ENCODE measurements at regions not wholly inside any gene's neighbourhood (a gene's known extent, or its start where the extent isn't known, plus 50 kb on each side); places are given as distances from the start of the nearest gene placed in this dataset.
A peak's percentile ranks its signal among the peaks of the same experiment; 100 is the strongest.
"Not testable (repeated sequence)": the region's sequence is repeated elsewhere in the genome, so short reads cannot be mapped to it uniquely, and the experiment has no call there.

DNA sequence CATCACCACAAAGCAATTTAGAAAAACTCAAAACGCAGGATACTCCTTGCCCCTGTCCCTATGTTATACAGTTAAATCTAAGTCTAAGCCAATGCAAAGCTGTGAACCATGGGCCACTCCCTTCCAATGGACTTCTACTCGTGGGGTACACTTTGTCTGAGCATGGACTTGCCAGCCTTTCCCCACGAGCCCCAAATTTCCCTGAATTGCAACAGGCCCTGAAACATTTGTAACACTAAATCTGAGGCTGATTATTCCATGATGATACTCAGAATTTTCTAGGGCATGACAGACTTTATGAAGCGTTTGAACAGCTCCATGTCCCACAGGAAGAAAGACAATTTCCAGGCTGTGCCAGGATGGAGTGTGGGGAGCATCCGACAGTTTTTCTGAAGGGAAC, 189.6 kb downstream of the TXNL1 start:
- TF ChIP-seq, protein P1, sequence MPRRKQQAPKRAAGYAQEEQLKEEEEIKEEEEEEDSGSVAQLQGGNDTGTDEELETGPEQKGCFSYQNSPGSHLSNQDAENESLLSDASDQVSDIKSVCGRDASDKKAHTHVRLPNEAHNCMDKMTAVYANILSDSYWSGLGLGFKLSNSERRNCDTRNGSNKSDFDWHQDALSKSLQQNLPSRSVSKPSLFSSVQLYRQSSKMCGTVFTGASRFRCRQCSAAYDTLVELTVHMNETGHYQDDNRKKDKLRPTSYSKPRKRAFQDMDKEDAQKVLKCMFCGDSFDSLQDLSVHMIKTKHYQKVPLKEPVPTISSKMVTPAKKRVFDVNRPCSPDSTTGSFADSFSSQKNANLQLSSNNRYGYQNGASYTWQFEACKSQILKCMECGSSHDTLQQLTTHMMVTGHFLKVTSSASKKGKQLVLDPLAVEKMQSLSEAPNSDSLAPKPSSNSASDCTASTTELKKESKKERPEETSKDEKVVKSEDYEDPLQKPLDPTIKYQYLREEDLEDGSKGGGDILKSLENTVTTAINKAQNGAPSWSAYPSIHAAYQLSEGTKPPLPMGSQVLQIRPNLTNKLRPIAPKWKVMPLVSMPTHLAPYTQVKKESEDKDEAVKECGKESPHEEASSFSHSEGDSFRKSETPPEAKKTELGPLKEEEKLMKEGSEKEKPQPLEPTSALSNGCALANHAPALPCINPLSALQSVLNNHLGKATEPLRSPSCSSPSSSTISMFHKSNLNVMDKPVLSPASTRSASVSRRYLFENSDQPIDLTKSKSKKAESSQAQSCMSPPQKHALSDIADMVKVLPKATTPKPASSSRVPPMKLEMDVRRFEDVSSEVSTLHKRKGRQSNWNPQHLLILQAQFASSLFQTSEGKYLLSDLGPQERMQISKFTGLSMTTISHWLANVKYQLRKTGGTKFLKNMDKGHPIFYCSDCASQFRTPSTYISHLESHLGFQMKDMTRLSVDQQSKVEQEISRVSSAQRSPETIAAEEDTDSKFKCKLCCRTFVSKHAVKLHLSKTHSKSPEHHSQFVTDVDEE (CRISPR knock-in tag; IDR thresholded peaks at IDR 0.05), result no peak
- TF ChIP-seq SNAI2 (CRISPR knock-in tag; IDR thresholded peaks at IDR 0.05) (no peak), ZC3H10 (CRISPR knock-in tag; IDR thresholded peaks at IDR 0.05) (no peak), ARNTL (CRISPR knock-in tag; IDR thresholded peaks at IDR 0.05; ENCODE audit: borderline replicate concordance, low read depth) (no peak), CSDC2 (CRISPR knock-in tag; IDR thresholded peaks at IDR 0.05) (no peak), ZFP30 (CRISPR knock-in tag; IDR thresholded peaks at IDR 0.05) (no peak)
- ATAC-seq, result no peak

DNA sequence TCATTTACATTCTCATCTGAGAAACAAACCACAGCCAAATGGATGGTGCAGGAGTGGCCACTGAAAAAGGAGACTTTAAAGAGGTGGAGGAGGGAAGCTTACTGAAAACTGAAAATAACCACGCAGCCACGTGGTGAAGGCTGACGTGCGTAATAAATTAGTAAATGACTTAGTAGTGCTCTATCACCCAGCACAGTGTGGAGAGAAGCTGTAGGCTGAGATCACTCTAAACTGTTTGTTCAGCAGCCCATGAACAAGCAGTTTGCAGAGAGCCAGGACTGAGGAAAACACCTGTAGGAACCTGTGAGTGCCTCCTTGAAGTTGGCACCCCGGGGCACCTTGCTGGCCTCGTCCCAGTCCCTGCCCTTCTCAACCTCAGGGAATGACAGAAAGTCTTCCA, 193.0 kb downstream of the TXNL1 start:
- peak; percentile 86 for ATAC-seq
- no peak for TF ChIP-seq ZC3H10 (CRISPR knock-in tag; IDR thresholded peaks at IDR 0.05)
- TF ChIP-seq ZNF8 (CRISPR knock-in tag; IDR thresholded peaks at IDR 0.05), result no peak

DNA sequence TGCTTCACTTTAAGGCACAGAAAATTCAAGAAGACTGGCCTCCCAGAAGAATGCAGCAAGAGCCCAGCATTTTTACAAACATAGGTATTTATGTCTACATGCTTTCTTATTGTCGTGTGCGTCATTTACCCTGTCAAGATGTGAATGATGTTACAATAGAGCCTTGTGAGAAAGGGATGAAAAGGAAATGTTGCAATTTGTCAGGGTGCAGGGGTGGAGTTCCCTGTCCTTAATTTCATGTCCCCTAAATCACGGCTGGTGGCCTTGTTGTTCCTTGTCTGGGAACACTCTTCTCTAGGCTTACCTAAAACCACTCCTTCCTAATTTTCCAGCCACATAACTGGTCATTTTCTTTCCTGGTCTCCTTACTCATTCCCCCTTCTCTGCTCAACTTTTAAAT, 194.2 kb downstream of the TXNL1 start:
- no peak for TF ChIP-seq GLIS3 (CRISPR knock-in tag; IDR thresholded peaks at IDR 0.05)
- TF ChIP-seq, protein P2, sequence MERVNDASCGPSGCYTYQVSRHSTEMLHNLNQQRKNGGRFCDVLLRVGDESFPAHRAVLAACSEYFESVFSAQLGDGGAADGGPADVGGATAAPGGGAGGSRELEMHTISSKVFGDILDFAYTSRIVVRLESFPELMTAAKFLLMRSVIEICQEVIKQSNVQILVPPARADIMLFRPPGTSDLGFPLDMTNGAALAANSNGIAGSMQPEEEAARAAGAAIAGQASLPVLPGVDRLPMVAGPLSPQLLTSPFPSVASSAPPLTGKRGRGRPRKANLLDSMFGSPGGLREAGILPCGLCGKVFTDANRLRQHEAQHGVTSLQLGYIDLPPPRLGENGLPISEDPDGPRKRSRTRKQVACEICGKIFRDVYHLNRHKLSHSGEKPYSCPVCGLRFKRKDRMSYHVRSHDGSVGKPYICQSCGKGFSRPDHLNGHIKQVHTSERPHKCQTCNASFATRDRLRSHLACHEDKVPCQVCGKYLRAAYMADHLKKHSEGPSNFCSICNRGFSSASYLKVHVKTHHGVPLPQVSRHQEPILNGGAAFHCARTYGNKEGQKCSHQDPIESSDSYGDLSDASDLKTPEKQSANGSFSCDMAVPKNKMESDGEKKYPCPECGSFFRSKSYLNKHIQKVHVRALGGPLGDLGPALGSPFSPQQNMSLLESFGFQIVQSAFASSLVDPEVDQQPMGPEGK (CRISPR knock-in tag; IDR thresholded peaks at IDR 0.05; ENCODE audit: borderline replicate concordance), result no peak
- no peak for TF ChIP-seq SNAI2 (CRISPR knock-in tag; IDR thresholded peaks at IDR 0.05)
- TF ChIP-seq PPARA (CRISPR knock-in tag; IDR thresholded peaks at IDR 0.05; ENCODE audit: borderline replicate concordance), result no peak
- no peak for TF ChIP-seq OSR1 (CRISPR knock-in tag; IDR thresholded peaks at IDR 0.05)
- ATAC-seq, result no peak

DNA sequence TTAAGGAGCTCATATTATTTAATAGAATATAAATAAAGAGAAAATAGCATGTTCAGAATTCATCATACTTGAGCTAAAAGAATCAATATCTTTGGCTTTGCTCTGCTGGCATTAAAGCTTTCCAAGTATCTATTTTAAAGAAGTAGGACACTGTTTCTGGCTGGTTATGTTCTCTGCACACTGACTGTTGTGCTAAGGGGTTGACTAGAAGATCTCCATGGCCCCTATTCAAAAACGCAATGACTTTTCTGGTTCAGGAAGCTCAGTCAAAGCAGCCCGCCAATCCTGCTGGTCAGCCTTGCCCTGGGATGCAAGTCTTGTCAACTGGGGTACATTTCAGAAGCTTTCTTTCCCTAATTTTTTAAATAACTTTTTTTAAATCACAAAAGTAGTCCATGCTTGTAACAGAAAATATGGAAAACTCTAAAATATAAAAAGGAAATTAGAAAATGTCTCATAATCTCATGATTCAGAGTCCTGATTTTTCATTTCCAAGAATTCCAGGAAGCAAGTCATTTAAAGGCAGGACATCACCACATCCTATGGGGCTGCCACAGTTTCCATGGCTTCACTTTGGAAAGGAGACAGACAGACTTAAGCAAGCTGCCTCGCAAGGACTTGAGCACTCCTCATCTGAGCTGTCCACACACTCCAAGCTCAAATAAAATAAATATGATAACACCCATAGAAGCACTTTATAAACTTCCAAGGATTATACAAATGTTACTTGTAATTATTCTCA, 195.1 kb downstream of the TXNL1 start:
- TF ChIP-seq RARB (CRISPR knock-in tag; IDR thresholded peaks at IDR 0.05), result no peak
- TF ChIP-seq, protein P3, sequence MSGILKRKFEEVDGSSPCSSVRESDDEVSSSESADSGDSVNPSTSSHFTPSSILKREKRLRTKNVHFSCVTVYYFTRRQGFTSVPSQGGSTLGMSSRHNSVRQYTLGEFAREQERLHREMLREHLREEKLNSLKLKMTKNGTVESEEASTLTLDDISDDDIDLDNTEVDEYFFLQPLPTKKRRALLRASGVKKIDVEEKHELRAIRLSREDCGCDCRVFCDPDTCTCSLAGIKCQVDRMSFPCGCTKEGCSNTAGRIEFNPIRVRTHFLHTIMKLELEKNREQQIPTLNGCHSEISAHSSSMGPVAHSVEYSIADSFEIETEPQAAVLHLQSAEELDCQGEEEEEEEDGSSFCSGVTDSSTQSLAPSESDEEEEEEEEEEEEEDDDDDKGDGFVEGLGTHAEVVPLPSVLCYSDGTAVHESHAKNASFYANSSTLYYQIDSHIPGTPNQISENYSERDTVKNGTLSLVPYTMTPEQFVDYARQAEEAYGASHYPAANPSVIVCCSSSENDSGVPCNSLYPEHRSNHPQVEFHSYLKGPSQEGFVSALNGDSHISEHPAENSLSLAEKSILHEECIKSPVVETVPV (CRISPR knock-in tag; IDR thresholded peaks at IDR 0.05), result no peak
- TF ChIP-seq TOX (CRISPR knock-in tag; IDR thresholded peaks at IDR 0.05; ENCODE audit: borderline replicate concordance), result no peak
- TF ChIP-seq PPARA (CRISPR knock-in tag; IDR thresholded peaks at IDR 0.05; ENCODE audit: borderline replicate concordance), result no peak
- no peak for TF ChIP-seq ARNTL (CRISPR knock-in tag; IDR thresholded peaks at IDR 0.05; ENCODE audit: borderline replicate concordance, low read depth)
- no peak for TF ChIP-seq ZFP30 (CRISPR knock-in tag; IDR thresholded peaks at IDR 0.05)
- TF ChIP-seq, protein P4, sequence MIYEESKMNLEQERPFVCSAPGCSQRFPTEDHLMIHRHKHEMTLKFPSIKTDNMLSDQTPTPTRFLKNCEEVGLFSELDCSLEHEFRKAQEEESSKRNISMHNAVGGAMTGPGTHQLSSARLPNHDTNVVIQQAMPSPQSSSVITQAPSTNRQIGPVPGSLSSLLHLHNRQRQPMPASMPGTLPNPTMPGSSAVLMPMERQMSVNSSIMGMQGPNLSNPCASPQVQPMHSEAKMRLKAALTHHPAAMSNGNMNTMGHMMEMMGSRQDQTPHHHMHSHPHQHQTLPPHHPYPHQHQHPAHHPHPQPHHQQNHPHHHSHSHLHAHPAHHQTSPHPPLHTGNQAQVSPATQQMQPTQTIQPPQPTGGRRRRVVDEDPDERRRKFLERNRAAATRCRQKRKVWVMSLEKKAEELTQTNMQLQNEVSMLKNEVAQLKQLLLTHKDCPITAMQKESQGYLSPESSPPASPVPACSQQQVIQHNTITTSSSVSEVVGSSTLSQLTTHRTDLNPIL (CRISPR knock-in tag; IDR thresholded peaks at IDR 0.05; ENCODE audit: low read depth), result no peak
- no peak for ATAC-seq

DNA sequence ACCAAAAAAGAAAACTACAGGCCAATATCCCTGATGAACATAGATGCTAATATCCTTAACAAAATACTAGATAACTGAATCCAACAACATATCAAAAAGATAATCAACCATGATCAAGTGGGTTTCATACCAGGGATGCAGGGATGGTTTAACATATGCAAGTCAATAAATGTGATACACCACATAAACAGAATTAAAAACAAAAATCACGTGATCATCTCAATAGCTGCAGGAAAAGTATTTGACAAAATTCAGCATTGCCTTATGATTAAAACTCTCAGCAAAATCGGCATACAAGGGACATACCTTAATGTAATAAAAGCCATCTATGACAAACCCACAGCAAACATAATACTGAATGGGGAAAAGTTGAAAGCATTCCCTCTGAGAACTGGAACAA, 199.9 kb downstream of the TXNL1 start:
- not testable (repeated sequence) for ATAC-seq

DNA sequence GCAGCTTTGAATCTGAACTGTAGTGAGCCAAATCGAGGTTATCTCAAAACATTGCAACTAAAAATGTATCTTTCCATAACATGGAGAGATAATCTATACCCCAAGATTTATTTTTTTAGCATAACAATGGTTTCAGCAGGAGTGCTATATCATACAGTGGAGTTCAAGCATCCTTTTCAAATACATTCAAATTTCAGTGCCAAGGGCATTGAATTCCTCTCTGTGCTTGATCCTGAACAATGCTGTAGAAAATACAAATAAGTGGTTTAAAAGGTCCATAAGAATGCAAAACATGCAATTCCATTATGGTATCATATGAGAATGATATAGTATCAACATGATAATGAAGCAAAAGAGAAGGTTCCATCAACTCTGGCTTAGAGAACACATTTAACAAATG, 201.7 kb downstream of the TXNL1 start:
- ATAC-seq, result no peak
- TF ChIP-seq ESRRG (CRISPR knock-in tag; IDR thresholded peaks at IDR 0.05) (no peak), ZNF565 (CRISPR knock-in tag; conservative IDR thresholded peaks at IDR 0.05; ENCODE audit: low read depth) (no peak), ZFP30 (CRISPR knock-in tag; IDR thresholded peaks at IDR 0.05) (no peak)
- TF ChIP-seq, protein P3 (CRISPR knock-in tag; IDR thresholded peaks at IDR 0.05), result no peak

All from SK-N-SH treated with all-trans-retinoic acid at 6 μM for 48 hours (cell line).